Endodermal cell (in vitro differentiated cells): ENCODE measurements at regions not wholly inside any gene's neighbourhood (a gene's known extent, or its start where the extent isn't known, plus 50 kb on each side); places are given as distances from the start of the nearest gene placed in this dataset.

Source experiments
- DNase-seq: peaks from one replicate; pipeline ENCODE4 v3.0.0-alpha.2; 2017
- H3K27ac ChIP-seq: 2 replicates; pipeline ENCODE4 v1.5.1; 2013; ENCODE audit warnings: mild to moderate bottlenecking, low read depth, low read length, moderate library complexity
- H3K27me3 ChIP-seq: 2 replicates; pipeline ENCODE4 v1.6.1; 2013; ENCODE audit warnings: mild to moderate bottlenecking, low read length, moderate library complexity; ENCODE audit not compliant: insufficient read depth, control insufficient read depth, poor library complexity, severe bottlenecking
- H3K36me3 ChIP-seq: 2 replicates; pipeline ENCODE4 v1.7.0; 2013; ENCODE audit warnings: mild to moderate bottlenecking, low read length, moderate library complexity; ENCODE audit not compliant: control insufficient read depth, insufficient read depth
- H3K4me1 ChIP-seq: one replicate; pipeline ENCODE4 v1.7.0; 2013; ENCODE audit warnings: low read length; ENCODE audit not compliant: control insufficient read depth, insufficient read depth
- H3K4me3 ChIP-seq: 2 replicates; pipeline ENCODE4 v1.5.1; 2013; ENCODE audit warnings: mild to moderate bottlenecking, low read length, moderate library complexity
- H3K9ac ChIP-seq: 2 replicates; pipeline ENCODE4 v1.6.1; 2013; ENCODE audit warnings: mild to moderate bottlenecking, low read length, moderate library complexity; ENCODE audit not compliant: poor library complexity, severe bottlenecking; ENCODE audit errors: extremely low read depth
- H3K9me3 ChIP-seq: 2 replicates; pipeline ENCODE4 v1.6.1; 2013; ENCODE audit warnings: mild to moderate bottlenecking, low read length, moderate library complexity; ENCODE audit not compliant: control insufficient read depth
- H3K27ac Mint-ChIP-seq: 2 replicates; pipeline ENCODE4 v1.8.0; 2020; ENCODE audit warnings: mixed read lengths
- H3K27me3 Mint-ChIP-seq: 2 replicates; pipeline ENCODE4 v1.8.0; 2021; ENCODE audit warnings: mild to moderate bottlenecking, mixed read lengths; ENCODE audit not compliant: insufficient read depth
- H3K36me3 Mint-ChIP-seq: 2 replicates; pipeline ENCODE4 v1.8.0; 2020; ENCODE audit warnings: low read depth, mixed read lengths
- H3K4me1 Mint-ChIP-seq: 2 replicates; pipeline ENCODE4 v1.8.0; 2020; ENCODE audit warnings: mixed read lengths
- H3K4me3 Mint-ChIP-seq: 2 replicates; pipeline ENCODE4 v1.8.0; 2020; ENCODE audit warnings: mild to moderate bottlenecking, moderate library complexity, mixed read lengths
- H3K9me3 Mint-ChIP-seq: 2 replicates; pipeline ENCODE4 v1.8.0; 2020; ENCODE audit warnings: mild to moderate bottlenecking, mixed read lengths
- WGBS, 2 experiments: methylation state at CpG; one replicate each; pipeline versions ENCODE4 v1.1.5 to v1.1.7; 2013; ENCODE audit warnings: missing lambda C conversion rate in 2 of 2, mixed read lengths in 1 of 2; ENCODE audit not compliant: insufficient coverage in 1 of 2, insufficient read length in 1 of 2; 5-methylcytosine and 5-hydroxymethylcytosine counted together
- TF ChIP-seq, protein P1 (sequence below): fragments of 200-600 bp; sonication (generic); conservative IDR thresholded peaks from 2 replicates; pipeline ENCODE4 v1.5.0; 2021; ENCODE audit warnings: antibody characterized with exemption, mild to moderate bottlenecking

- Mint-ChIP-seq H3K9me3 (no peaks in the 10 kb centered on the region), H3K27ac (no peak overlapping the region), H3K27me3 (no peaks in the 10 kb centered on the region), H3K36me3 (no peaks in the 10 kb centered on the region), H3K4me3 (no peak overlapping the region), H3K4me1 (no peaks in the 10 kb centered on the region)
- Histone ChIP-seq H3K9me3 (no peaks in the 10 kb centered on the region), H3K27me3 (no peaks in the 10 kb centered on the region), H3K9ac (no peak overlapping the region), H3K27ac (no peak overlapping the region), H3K4me3 (no peak overlapping the region), H3K4me1 (no peaks in the 10 kb centered on the region), H3K36me3 (no peaks in the 10 kb centered on the region)
- TF ChIP-seq, protein P1, sequence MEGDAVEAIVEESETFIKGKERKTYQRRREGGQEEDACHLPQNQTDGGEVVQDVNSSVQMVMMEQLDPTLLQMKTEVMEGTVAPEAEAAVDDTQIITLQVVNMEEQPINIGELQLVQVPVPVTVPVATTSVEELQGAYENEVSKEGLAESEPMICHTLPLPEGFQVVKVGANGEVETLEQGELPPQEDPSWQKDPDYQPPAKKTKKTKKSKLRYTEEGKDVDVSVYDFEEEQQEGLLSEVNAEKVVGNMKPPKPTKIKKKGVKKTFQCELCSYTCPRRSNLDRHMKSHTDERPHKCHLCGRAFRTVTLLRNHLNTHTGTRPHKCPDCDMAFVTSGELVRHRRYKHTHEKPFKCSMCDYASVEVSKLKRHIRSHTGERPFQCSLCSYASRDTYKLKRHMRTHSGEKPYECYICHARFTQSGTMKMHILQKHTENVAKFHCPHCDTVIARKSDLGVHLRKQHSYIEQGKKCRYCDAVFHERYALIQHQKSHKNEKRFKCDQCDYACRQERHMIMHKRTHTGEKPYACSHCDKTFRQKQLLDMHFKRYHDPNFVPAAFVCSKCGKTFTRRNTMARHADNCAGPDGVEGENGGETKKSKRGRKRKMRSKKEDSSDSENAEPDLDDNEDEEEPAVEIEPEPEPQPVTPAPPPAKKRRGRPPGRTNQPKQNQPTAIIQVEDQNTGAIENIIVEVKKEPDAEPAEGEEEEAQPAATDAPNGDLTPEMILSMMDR = no peak
- 92 to 93% methylated on average over 2 of the region's 2 CpGs for WGBS, 2 experiments
- no peak for DNase-seq
Measured at GRCh38 chr10:125401462-125401861, 241.1 kb upstream of the CTBP2 start.

- H3K4me3 ChIP-seq = no peak overlapping the region
- Mint-ChIP-seq H3K27ac (no peak overlapping the region), H3K4me1 (no peaks in the 10 kb centered on the region), H3K36me3 (no peaks in the 10 kb centered on the region), H3K4me3 (no peak overlapping the region), H3K27me3 (no peaks in the 10 kb centered on the region), H3K9me3 (no peaks in the 10 kb centered on the region)
- no peaks in the 10 kb centered on the region for H3K4me1 ChIP-seq
- TF ChIP-seq, protein P1 = no peak
- H3K27me3 ChIP-seq = no peaks in the 10 kb centered on the region
- WGBS, 2 experiments = 75 to 90% methylated on average over 2 to 3 of the region's 3 CpGs
- no peaks in the 10 kb centered on the region for H3K9me3 ChIP-seq
- no peak overlapping the region for H3K27ac ChIP-seq
- H3K36me3 ChIP-seq = no peaks in the 10 kb centered on the region
- no peak for DNase-seq
- H3K9ac ChIP-seq = no peak overlapping the region
Measured at GRCh38 chr10:125399289-125399688, 238.9 kb upstream of the CTBP2 start.

- TF ChIP-seq, protein P1 = no peak
- Histone ChIP-seq H3K4me3 (no peak overlapping the region), H3K4me1 (no peaks in the 10 kb centered on the region), H3K9me3 (no peaks in the 10 kb centered on the region), H3K27ac (no peak overlapping the region), H3K9ac (no peak overlapping the region), H3K27me3 (no peaks in the 10 kb centered on the region), H3K36me3 (no peaks in the 10 kb centered on the region)
- Mint-ChIP-seq H3K27me3 (no peaks in the 10 kb centered on the region), H3K4me3 (no peak overlapping the region), H3K4me1 (no peaks in the 10 kb centered on the region), H3K9me3 (no peaks in the 10 kb centered on the region), H3K27ac (no peak overlapping the region), H3K36me3 (no peaks in the 10 kb centered on the region)
- WGBS, 2 experiments = 100% methylated on average over 1 of the region's 3 CpGs
- DNase-seq = no peak
Measured at GRCh38 chr10:125398270-125398669, 237.9 kb upstream of the CTBP2 start.
